Effector CD4-positive, alpha-beta T cell (primary cell): ENCODE measurements at regions not wholly inside any gene's neighbourhood (a gene's known extent, or its start where the extent isn't known, plus 50 kb on each side); places are given as distances from the start of the nearest gene placed in this dataset.
"Not testable (repeated sequence)": the region's sequence is repeated elsewhere in the genome, so short reads cannot be mapped to it uniquely, and the experiment has no call there.

Experiments
- DNase-seq: peaks from one replicate; pipeline ENCODE4 v3.0.0-alpha.2; 2020

GRCh38 chr9:97248252-97248651 is 59.2 kb upstream of the CCDC180 start:
- not testable (repeated sequence) for DNase-seq

- DNase-seq: no peak
Measured at GRCh38 chr9:97243606-97244005, 63.9 kb upstream of the CCDC180 start.

GRCh38 chr9:97241430-97241829 is 66.0 kb upstream of the CCDC180 start:
- DNase-seq: not testable (repeated sequence)

GRCh38 chr9:97237951-97238889 is 69.2 kb upstream of the CCDC180 start:
- DNase-seq: peak; percentile 50

- DNase-seq: no peak
Measured at GRCh38 chr9:97237311-97237786, 70.1 kb upstream of the CCDC180 start.

- DNase-seq: not testable (repeated sequence)
Measured at GRCh38 chr9:97233009-97233400, 74.5 kb upstream of the CCDC180 start.

GRCh38 chr9:97232060-97233008 is 75.1 kb upstream of the CCDC180 start:
- DNase-seq: not testable (repeated sequence)

GRCh38 chr9:97222393-97222792 is 85.1 kb upstream of the CCDC180 start:
- DNase-seq: not testable (repeated sequence)

GRCh38 chr9:97221478-97222355 is 85.7 kb upstream of the CCDC180 start:
- DNase-seq: peak; percentile 36

GRCh38 chr9:97220894-97221477 is 86.5 kb upstream of the CCDC180 start:
- DNase-seq: no peak

GRCh38 chr9:97220396-97220795 is 87.1 kb upstream of the CCDC180 start:
- not testable (repeated sequence) for DNase-seq

- DNase-seq: not testable (repeated sequence)
Measured at GRCh38 chr9:97219443-97220140, 87.9 kb upstream of the CCDC180 start.

- DNase-seq: not testable (repeated sequence)
Measured at GRCh38 chr9:97215127-97215526, 92.3 kb upstream of the CCDC180 start.

- not testable (repeated sequence) for DNase-seq
Measured at GRCh38 chr9:97214556-97214955, 92.9 kb upstream of the CCDC180 start.

- not testable (repeated sequence) for DNase-seq
Measured at GRCh38 chr9:97199683-97200082, 107.8 kb upstream of the CCDC180 start.

- not testable (repeated sequence) for DNase-seq
Measured at GRCh38 chr9:97193767-97194166, 113.7 kb upstream of the CCDC180 start.

- no peak for DNase-seq
Measured at GRCh38 chr9:97188545-97188944, 118.9 kb upstream of the CCDC180 start.

GRCh38 chr9:97187706-97188105 is 119.8 kb upstream of the CCDC180 start:
- not testable (repeated sequence) for DNase-seq

- no peak for DNase-seq
Measured at GRCh38 chr9:97186493-97186892, 121.0 kb upstream of the CCDC180 start.

- not testable (repeated sequence) for DNase-seq
Measured at GRCh38 chr9:97182532-97182931, 124.9 kb upstream of the CCDC180 start.

- no peak for DNase-seq
Measured at GRCh38 chr9:97179616-97180015, 127.8 kb upstream of the CCDC180 start.
